Stimulated activated CD8-positive, alpha-beta memory T cell treated with anti-CD3 and anti-CD28 coated beads, Interleukin-7, amount 100 ng/mL, for 1 hour (primary cell): ENCODE measurements at regions not wholly inside any gene's neighbourhood (a gene's known extent, or its start where the extent isn't known, plus 50 kb on each side); places are given as distances from the start of the nearest gene placed in this dataset.

Experiments used
- DNase-seq, 2 donors: peaks; one replicate each; pipeline ENCODE4 v3.0.0-alpha.2; 2020; ENCODE audit warnings: low read depth in 2 of 2

DNA sequence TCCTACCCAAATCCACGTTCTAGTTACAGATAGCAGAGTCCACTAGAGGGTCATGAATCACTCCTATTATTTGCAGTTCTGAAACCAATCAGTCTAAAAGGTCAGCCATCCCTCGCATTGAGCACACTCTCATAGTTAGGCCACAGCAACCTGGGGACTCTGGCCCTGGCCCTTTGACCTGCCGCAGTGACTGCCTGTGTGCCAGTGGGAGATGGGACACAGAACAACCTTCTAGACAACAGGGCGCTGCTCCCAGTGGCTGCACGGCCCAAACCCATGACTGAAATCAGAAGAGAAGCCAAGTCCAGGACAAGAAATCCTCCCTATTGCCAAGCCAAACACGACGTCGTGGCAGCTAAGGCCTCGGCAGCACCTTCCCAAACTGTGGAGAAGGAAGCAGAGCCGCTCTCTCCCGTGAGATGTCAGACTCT, 158.5 kb downstream of the HERPUD2 start:
- DNase-seq: no peak

DNA sequence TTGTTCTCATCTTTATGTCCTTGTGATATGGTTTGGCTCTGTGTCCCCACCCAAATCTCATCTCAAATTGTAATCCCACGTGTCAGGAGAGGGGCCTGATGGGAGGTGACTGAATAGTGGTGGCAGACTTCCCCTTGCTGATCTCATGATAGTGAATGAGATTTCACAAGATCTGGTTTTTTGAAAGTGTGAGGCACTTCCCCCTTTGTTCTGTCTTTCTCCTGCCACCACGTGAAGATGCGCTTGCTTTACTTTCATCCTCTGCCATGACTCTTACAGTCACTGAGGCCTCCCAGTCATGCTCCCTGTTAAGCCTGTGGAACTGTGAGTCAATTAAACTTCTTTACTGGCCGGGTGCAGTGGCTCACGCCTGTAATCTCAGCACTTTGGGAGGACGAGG, 161.0 kb downstream of the HERPUD2 start:
- no peak for DNase-seq

DNA sequence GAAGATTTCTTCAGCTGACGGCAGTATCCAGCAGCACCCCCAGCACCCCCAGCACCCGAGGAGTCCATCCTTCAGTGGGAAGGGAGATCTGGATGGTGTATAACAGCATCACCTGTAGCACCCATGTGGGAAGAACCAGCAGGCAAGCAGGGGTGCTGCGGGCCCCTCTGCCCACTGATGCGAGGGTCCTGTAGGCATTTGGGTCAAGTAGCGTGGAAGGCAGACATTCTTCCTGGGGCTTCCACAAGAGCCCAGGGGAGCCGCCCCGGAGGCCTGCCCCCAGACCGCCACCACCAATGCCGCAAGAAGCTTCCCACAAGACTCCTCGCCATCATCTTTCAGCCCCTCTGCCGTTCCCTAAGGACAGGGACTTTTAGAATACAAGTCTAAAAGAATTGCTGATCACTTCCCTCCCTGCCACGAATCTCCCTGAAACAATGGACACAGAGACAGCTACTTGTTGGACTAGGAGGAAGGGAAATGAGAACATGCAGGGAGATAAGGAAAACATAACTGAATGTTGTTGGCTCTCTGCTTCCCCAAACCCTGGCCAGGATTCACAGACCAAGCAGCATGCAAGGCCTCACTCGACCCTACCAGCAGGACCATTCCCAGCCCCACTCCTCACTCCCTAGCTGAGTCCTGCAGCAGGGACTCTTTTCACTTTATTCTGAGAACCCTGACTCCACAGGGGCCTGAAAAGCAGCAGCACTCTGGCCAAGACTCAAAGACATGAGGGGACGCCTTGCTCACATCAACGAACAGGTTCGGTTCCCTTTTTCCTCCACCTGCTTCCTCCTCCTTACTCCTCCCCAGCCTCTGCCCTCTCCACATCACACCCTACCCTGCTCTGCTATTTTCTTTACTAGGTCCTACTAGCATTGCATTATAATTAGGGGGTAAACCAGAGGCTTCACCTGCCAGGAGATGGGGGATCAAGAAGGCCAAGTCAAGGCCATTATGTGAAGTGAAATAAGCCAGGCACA, 164.5 kb downstream of the HERPUD2 start:
- DNase-seq: no peak

DNA sequence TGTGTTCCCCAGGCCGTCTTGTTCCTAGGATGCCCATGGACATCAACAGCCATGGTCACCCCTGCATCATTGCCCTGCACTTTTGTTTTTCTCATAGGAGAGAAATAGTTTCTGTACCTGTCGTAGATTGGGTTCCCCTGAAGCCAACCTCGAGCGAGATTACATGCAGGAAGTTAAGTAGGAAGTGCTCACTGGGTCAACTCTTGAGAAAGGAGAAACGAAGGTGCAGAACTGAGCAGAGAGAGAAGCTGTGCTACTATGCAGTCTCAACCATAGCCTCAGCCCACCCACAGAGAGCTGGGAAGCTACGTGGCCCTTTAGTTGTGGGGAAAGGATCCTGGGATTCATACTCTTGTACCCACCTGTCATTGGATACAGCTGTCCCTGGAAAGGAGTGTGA, 165.2 kb downstream of the HERPUD2 start:
- no peak for DNase-seq

DNA sequence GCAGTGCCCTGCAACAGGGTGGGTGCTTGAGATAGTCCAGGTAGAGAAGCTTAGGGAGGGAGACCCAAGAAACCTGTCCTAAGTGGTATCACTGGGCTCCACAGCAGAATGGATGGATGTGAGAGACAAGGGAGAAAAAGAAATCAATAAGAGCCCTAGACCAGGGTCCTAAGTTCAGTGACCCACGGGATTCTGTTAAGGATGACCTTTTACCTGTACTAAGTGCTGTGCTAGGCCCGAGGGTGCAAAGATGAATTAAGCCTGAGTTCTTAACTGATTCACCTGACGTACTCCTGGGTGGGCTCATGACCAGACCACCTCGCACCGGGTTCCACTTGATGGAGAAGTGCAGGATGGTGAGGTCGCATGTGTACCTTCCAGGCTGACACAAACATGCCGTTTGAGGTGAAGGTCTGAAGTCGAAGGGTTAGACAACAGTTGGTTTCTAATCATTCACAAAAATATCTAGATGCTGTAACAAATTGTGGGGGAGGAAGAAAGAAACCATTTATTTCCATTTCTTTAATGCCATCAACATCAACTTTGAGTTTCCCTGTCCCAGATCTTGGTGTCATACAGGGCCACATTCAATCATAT, 166.5 kb downstream of the HERPUD2 start:
- no peak for DNase-seq

DNA sequence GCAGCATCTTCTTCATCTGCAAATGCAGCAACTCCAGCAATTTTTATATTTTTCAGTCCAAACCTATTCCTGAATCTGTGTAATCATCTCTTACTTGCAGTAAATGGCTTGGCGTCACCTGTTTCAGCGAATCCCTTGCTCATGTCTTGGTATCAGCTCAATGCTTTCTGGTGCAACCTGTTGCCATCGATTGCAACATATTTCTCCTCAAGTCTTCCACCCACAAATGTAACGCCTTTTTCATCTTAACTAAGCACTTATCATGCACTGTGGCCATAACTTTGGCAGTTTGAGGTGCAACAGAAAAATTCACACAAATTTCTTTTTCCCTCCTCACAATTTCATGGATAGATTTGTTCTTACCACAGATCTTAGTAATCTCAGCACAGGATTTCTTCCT, 168.3 kb downstream of the HERPUD2 start:
- DNase-seq: no peak

DNA sequence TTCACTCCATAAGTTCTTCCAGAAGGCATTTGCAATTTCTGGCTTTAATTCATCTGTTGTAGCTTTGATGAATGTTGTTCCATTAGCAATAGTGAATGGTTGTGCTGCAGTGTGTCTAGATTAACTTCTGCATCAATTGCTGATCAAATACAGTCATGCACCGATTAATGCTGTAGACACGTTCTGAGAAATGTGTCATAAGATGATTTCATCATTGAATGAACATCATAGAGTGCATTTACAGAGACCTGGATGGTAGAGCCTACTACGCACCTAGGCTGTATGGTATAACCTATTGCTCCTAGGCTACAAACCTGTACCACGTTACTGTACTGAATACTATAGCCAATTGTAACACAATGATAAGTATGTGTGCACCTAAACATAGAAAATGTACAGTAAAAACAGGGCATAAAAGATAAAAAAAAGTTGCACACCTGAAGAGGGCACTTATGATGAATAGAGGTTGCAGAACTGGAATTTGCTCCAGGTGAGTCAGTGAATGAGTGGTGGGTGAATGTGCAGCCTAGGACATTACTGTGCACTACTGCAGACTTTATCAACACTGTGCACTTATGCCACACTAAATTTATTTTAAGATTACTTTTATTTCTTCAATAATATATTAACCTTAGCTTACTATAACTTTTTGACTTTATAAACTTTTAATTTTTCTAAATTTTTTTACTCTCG, 170.7 kb downstream of the HERPUD2 start:
- no peak for DNase-seq

DNA sequence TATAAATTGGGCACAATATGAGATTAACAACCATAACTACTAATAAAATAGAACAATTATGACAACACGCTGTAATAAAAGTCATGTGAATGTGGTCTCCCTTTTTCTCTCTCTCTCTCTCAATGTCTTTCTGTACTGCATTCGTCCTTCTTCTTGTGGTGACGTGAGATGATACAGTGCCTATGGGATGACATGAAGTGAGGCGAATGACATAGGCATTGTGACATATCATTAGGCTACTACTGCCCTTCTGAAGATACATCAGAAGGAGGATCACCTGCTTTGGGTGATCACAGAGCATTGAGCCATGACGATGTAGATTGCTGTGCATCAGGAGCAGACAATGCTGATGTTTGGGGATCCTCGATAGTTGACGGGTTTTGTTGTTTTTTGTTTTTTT, 171.6 kb downstream of the HERPUD2 start:
- DNase-seq: no peak

DNA sequence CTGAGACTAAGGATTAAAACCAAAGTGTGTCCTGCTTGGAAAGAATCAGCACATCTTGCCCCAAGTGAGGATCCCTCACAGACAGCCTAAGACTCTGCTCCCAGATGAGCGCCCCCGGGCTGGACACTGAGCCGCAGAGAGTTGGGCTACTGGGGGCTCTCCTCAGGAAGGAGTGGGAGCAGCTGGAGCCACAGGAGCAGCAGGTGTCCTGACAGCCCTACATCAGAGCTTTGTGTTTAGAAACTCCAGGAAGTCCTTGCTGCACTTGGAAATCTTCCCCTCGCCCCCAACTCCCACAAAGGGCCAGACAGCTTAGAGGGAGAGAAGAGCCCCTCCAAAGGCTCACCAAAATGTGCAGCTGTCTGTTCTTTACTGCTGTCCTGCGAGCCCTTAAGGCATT, 172.2 kb downstream of the HERPUD2 start:
- no peak for DNase-seq

DNA sequence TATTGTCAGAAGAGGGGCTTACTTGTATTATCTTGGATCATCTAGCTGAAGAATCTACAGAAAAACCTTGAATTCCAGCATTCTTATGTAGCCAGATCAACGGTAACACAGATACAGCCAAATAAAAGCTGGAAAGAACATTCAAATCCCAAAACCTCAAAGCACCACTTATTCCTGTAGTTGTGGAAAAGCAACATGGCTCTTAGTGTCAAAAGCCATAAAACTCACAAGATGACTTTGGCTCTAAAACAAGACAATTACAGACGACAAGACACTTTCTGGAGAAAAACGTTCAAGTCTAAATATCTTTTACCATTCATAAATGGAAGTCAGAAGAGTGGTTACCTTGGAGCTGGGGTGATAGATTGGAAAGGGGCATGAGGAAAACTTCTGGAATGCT, 173.0 kb downstream of the HERPUD2 start:
- no peak for DNase-seq

DNA sequence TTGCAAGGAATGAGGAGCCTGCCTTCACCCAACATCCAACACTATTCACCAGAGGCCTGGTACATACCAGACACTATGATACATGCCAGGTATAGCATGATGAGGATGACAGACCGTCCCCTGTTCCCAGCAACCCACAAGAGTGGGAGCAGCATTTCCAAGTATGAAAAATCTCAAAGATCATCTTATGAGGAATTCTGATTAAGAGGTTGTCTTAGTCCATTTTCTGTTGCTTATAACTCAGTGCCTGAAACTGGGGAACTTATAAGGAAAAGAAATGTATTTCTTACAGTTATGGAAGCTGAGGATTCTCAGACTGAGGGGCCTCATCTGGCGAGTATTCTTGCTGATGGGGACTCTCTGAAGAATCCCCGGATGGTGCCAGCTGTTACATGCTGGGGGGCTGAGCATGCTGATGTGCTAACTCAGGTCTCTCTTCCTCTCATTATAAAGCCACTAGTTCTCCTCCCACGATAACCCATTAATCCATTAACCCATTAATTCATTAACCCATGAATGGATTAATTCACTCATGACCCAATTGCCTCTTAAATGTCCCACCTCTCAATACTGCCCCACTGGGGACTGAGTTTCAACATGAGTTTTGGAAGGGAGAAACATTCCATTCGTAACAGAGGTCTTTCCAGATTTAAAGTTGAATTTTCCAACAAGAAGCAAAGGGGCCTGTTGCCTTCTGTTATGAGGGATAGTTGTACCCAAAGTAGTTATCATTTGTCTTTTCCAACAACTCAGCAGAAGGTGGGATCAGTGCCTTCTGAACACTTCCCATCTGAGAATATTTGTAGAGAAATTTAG, 173.9 kb downstream of the HERPUD2 start:
- no peak for DNase-seq

DNA sequence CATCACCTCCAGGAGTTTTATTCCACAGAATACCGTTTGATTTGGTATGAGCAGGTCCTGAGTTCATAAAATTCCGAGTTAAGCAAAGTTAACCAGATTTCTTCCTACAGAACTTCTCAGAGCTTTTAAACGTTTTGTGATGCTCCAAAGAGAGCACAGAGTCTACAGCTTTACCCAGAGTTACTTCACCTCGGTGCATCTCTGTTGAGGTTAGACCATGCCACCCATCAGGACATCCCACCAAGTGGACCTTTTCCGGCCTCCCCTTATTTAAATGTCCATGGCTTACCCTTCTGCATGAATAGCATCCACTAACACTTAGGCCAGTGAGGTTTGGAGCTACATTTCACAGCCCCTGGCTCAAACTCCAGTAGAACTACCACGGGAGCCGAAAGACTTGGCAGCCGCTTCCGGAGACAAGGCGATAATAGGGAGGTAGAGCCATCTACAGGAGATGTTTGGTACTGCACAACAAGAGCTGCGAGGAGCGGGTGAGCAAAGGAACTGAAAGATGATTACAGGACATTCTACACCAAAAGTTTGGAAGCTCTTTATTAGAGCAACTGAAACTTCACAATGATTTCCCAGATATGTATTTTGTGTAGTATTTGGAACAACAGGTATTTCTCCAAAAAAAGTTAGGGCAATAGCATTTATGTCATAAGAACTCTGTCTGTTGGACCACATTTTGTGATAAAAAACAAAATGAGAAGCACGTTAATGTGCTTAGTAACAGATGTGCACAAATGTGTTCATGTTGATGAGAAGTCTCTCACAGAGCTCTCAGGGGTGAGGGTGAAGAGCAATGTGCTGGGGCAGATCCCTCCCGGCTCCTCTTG, 174.7 kb downstream of the HERPUD2 start:
- DNase-seq: no peak

DNA sequence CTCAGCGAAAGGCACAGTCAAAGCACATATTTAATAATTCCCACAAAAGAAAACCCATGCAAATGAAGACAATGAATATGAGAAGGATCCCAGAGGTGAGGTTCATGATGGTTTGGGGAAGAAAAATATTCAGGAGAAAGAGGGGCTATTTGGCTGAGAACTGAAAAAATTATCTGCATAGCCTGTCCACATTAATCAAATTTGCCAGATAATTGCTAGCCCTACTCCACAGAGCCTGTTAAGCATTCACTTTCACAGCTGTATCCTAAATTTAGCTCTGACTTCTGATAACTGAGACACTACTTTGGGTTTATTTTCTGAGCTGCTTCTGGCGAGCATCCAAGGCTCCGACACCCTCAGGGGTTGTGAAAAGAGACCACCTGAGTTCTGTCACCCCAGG, 176.2 kb downstream of the HERPUD2 start:
- no peak for DNase-seq

DNA sequence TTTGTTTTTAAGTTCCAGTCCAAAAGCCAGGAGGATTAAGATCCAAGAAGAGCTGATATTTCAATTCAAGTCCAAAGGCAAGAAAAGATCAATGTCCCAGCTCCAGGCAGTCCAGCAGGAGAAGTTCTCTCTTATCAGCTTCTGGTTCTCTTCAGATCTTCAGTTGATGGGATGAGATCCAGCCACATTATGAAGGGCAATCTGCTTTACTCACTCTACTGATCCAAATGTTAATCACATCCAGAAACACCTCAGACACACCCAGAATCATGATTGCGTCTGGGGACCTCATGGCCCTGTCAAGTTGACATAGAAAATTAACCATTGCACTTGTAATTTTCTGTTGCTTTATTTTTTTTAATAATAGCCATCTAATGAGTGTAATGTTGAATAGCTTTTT, 178.4 kb downstream of the HERPUD2 start:
- DNase-seq: no peak

DNA sequence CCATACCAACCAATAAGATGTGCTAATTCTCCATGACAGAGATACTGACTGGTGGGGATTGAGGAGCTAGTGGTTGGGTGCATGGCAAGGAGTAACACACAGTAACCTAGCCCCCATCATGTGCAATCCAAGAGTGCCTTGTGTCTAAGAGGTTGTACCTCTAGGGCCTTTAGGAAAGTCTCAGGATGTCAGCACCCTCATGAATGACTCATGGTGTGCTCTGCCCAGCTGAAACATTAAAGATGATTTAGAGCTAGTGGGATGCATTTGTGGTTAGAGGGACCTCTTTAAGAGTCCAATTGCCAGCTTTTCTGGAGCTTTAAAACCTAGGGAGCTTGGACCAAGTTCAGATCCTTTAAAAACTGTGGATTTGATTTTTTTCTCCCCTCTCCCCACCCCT, 181.1 kb downstream of the HERPUD2 start:
- DNase-seq: no peak

DNA sequence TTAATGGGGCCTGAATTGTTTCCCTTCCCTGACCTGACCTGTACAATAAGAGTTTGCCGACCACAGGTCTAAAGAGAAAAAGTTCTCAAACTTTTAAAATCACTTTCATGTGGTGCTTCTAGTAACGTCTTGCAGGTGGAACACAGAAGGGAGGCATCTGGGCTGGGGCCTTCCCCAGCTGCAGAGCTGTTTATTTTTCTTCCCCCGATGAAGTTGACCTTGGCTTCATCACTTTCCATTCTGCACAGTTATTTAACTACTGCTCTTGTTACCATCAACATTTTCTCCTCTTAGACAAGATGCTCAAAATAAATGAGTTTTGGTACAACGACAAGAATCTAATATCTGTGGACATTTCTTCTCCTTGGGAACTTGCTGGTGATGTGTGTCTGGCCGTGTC, 181.7 kb downstream of the HERPUD2 start:
- no peak for DNase-seq

DNA sequence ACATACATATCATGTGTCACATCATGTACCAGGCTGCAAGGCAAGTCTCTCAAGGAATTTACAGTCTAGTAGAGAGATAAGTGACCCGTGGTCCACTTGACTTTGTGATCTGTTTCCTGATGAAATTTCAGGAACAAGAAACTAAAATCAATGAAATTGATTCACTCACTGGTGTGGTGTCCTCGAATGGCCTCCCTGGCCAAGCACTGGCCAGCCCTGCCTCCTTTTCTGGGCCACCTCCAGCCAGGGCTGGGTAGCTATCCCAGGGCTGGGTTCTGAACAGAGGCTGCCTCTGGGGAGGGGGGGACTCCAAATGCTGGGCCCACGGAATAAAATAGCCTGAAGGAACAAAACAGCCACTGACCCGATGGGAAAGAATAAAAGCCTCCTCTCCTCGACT, 182.2 kb downstream of the HERPUD2 start:
- no peak for DNase-seq

DNA sequence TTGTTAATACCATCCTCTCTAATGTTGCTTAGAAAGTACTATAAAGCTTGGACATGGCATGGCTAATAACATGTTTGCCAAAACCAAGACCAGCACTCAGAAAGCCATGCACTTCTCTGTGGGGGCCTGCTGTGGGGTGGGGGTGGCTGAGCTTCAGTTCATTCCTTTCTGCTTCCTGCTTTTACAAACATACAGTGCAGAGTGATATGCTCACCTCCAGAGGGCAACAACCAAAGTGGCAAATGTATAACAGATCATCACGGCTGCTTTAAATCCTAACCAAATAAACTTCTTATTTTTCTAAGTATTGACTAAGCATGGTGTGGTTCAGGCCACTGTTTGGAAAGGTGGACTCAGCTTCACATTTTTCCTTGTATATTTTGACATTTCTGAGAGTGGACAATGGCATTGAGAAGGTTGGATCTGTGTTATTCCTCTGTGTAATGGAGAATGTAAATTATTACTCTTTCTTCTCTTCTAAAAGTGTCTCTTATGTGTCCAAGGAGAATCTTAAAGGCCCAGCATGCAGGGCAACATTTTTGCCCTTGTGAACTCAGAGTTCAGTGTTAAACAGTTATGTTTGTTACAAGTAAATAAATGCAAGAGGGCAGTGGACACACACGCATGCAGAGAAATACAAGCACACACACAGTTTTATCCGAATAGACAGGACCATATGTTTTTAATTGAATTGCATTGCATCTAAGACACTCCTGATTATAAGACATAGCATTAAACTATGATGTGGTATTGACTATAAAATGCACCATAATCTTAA, 186.1 kb downstream of the HERPUD2 start:
- no peak for DNase-seq

DNA sequence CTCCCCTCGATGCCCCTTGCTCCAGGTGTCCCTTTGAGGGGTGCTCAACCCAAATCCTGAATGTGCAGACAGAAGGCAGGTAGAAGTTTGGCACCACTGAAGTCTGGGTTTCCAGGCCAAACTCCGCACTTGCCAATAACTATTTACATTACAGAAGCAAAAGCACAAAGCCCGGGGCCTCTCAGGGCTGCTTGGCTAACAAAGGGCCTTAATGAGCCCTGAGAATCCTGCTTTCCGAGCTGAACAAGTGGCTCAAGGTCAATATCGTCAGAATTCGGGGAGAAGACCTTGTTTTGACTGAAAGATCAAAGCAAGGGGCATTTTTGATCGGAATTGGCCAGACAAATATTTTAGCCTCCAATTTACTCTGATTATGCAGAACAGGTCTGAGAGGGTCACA, 189.9 kb downstream of the HERPUD2 start:
- no peak for DNase-seq

DNA sequence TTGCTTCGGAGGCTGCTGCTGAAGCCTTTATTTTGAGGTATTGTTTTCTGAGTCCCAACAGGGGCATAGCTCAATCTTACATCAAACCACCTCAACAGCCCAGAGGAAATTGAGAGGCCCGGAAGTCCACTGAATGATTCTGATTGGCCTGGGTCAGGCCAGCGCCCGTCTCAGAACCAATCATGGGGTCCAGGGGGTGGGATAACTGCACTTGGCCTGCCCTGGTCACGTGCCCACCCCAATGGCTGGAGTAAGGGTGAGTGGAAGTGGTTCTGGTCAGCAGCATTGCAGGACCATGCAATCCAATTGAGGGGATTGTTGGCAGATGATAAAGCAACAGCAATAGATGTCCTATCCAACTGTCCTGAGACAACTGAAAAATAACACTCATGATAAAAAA, 190.6 kb downstream of the HERPUD2 start:
- DNase-seq: no peak
